Suppressor macrophage treated with lipopolysaccharide for 4 hours (primary cell): ENCODE measurements at regions not wholly inside any gene's neighbourhood (a gene's known extent, or its start where the extent isn't known, plus 50 kb on each side); places are given as distances from the start of the nearest gene placed in this dataset.

Experiments used
- DNase-seq: peaks from one replicate; pipeline ENCODE4 v3.0.0-alpha.2; 2020

- DNase-seq: no peak
Measured at GRCh38 chr5:77157732-77158532, 52.5 kb upstream of the PDE8B start.

- DNase-seq: no peak
Measured at GRCh38 chr5:77156379-77156778, 54.1 kb upstream of the PDE8B start.

- no peak for DNase-seq
Measured at GRCh38 chr5:77155179-77155785, 55.2 kb upstream of the PDE8B start.

GRCh38 chr5:77152441-77152840, 58.0 kb upstream of the PDE8B start:
- DNase-seq: no peak

DNA sequence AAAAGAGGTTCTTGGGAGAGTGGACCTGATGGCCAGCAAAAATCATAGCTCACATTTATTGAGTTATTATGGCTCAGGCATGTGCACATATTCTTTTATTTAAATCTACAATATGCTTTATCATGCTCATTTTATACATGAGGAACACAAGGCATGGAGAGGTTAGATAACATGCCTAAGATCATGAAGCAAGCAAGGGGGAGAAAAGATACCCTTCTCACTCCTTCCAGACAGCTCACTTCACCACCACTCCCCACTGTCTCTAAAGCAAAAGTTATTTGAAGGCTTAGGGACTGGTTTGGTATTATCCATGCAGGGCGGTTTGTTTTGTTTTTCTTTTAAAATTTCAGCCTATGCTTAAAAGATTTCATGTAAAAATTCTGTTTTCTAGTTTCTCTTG, 59.0 kb upstream of the PDE8B start:
- no peak for DNase-seq

DNA sequence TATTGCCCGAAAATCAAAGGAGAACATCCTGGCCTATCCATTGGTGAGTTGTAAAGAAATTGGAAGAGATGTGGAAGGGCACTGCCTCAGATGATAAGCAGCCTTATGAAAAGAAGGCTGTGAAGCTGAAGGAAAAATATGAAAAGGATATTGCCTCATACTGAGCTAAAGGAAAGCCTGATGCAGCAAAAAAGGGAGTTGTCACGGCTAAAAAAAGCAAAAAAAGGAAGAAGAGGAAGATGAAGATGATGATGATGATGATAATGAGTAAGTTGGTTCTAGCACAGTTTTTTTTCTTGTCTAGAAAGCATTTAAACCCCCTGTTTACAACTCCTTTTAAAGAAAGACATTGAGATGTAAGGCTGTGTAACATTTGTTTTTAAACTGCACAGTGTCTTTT, 59.8 kb upstream of the ZBED3 start:
- DNase-seq: peak; percentile 42

- DNase-seq: peak; percentile 39
Measured at GRCh38 chr5:77145666-77146065, 58.6 kb upstream of the ZBED3 start.

DNA sequence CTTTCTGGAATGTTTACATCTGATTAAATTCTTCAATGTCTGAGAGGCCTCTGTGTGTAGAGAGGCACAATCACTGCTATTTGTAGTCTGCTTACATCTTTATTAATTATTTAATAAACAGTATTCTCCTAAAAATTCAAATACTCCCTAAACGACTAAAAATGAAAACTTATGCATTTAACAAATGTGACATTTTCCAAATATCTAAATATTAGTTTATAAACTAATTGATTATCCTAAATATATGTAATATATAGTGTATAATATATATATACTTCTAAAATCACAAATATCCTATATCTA, 57.7 kb upstream of the ZBED3 start:
- DNase-seq: no peak

DNA sequence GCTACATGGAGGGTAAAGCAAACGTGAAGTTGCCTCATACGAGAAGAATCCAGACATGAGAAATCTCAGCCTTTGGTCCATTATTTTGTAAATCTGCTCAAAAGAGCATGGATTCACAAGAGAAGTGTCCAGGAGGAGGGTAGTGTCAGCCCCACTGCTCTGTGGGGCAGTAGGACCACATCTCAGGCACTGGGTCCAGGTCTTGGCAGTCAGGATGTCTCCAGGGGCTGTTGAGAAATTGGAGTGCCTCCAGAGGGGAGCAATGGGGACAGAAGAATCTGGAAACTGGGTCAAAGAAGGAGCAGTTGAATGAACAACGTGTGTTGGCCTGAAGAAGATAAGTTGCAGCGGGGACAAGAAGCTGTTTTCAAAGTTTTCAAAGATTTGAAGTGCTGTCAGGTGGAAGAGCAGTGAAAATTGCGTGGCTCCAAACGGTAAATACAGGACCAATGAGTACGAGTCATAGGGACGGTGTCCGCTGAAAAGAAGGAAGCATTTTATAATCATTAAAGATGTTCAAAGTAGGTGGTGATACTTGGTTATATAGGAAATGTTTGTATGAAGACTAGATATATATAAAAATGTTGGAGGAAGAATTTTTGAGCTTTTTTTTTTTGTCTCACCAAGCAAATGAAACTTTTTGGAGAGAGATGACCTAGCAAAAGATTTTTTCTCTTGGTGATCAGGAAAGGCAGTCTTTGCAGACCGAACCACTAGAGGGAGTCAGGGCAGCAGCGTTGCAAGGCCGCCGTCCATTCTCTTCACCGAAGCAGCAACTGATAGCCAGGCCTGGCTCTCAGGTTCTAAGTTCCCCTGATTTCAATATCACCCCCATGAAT, 57.1 kb upstream of the ZBED3 start:
- DNase-seq: peak; percentile 80

- DNase-seq: no peak
Measured at GRCh38 chr5:77140350-77140749, 53.3 kb upstream of the ZBED3 start.

GRCh38 chr5:77139001-77139400, 51.9 kb upstream of the ZBED3 start:
- DNase-seq: no peak
